Vagina (tissue), 2 donors: ENCODE measurements at regions not wholly inside any gene's neighbourhood (a gene's known extent, or its start where the extent isn't known, plus 50 kb on each side); places are given as distances from the start of the nearest gene placed in this dataset.
A peak's percentile ranks its signal among the peaks of the same experiment; 100 is the strongest.

ENCODE experiments used
- DNase-seq, 2 donors: peaks; one replicate each; pipeline ENCODE4 v3.0.0-alpha.2; 2017; ENCODE audit errors: extremely low spot score in 2 of 2
- H3K27ac ChIP-seq: fragments of 200-600 bp; sonication (generic); one replicate; pipeline ENCODE4 v1.5.1; 2019
- H3K27me3 ChIP-seq: fragments of 200-600 bp; sonication (generic); one replicate; pipeline ENCODE4 v1.5.1; 2019
- H3K36me3 ChIP-seq, 2 donors: fragments of 200-600 bp; sonication (generic); one replicate each; pipeline ENCODE4 v1.5.1; 2017 to 2019
- H3K4me1 ChIP-seq: fragments of 200-600 bp; sonication (generic); one replicate; pipeline ENCODE4 v1.5.1; 2019
- H3K4me3 ChIP-seq, 2 donors: fragments of 200-600 bp; sonication (generic); 1 replicate in 1 of 2; 2 replicates in 1 of 2; pipeline ENCODE4 v1.5.1; 2016 to 2019
- H3K9me3 ChIP-seq: fragments of 200-600 bp; sonication (generic); one replicate; pipeline ENCODE4 v1.5.1; 2019
- POLR2A ChIP-seq, 2 donors: fragments of 450-650 bp; IDR thresholded peaks; one replicate each; pipeline ENCODE4 v1.6.1; 2017; ENCODE audit warnings: antibody characterized with exemption in 2 of 2, mild to moderate bottlenecking in 2 of 2, moderate library complexity in 2 of 2
- POLR2AphosphoS5 ChIP-seq, 2 donors: sonication (generic); formaldehyde crosslinking; IDR thresholded peaks; one replicate each; pipeline ENCODE4 v1.9.0; 2017; ENCODE audit warnings: antibody characterized with exemption in 2 of 2, mild to moderate bottlenecking in 2 of 2, low read depth in 1 of 2; ENCODE audit not compliant: insufficient read depth in 1 of 2
- intact Hi-C: fragments of 100-400 bp; cut with DNase I; formaldehyde crosslinking; loops from one replicate; pipeline ENCODE4 v1.15.1; 2023
- TF ChIP-seq, protein P1 (sequence below), 3 experiments: fragments of 450-650 bp in 2 of 3; fragments of 200-600 bp in 1 of 3; sonication (generic) in 1 of 3; IDR thresholded peaks; one replicate each; pipeline ENCODE4 v1.5.1; 2017 to 2019; ENCODE audit warnings: antibody characterized with exemption in 3 of 3, mild to moderate bottlenecking in 2 of 3, moderate library complexity in 2 of 3

DNA sequence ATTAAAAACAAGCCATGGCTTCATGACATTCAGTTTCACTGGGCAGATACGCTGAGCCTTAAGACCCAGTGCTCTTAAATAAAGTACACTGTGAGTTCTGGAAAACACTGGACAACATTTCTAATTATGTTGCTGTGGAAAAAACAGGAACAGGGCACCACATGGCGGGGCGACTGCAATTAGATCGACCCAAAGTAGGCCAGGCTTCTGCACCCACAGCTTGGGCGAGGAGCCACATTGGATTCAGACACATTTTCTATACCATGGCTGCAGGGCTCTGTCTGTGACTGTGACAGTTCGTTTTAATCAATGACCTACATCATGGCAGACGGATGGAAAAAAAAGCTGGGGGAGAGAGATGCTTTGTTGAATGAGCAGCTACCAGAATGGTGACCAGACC, 227.2 kb upstream of the HS6ST1 start:
- no peak overlapping the region for H3K4me3 ChIP-seq
- H3K27ac ChIP-seq, result no peak overlapping the region
- H3K36me3 ChIP-seq, result no peaks in the 10 kb centered on the region
- no peak for DNase-seq
- TF ChIP-seq POLR2AphosphoS5 (IDR thresholded peaks at IDR 0.05; ENCODE audit: insufficient read depth in 1 of 2, low read depth in 1 of 2) (no peak), POLR2A (IDR thresholded peaks at IDR 0.05) (no peak)
- TF ChIP-seq, protein P1, sequence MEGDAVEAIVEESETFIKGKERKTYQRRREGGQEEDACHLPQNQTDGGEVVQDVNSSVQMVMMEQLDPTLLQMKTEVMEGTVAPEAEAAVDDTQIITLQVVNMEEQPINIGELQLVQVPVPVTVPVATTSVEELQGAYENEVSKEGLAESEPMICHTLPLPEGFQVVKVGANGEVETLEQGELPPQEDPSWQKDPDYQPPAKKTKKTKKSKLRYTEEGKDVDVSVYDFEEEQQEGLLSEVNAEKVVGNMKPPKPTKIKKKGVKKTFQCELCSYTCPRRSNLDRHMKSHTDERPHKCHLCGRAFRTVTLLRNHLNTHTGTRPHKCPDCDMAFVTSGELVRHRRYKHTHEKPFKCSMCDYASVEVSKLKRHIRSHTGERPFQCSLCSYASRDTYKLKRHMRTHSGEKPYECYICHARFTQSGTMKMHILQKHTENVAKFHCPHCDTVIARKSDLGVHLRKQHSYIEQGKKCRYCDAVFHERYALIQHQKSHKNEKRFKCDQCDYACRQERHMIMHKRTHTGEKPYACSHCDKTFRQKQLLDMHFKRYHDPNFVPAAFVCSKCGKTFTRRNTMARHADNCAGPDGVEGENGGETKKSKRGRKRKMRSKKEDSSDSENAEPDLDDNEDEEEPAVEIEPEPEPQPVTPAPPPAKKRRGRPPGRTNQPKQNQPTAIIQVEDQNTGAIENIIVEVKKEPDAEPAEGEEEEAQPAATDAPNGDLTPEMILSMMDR (IDR thresholded peaks at IDR 0.05), result no peak
- no peaks in the 10 kb centered on the region for H3K27me3 ChIP-seq
- intact Hi-C loops, result no loop called here
- H3K4me1 ChIP-seq, result no peaks in the 10 kb centered on the region
- H3K9me3 ChIP-seq, result no peaks in the 10 kb centered on the region

DNA sequence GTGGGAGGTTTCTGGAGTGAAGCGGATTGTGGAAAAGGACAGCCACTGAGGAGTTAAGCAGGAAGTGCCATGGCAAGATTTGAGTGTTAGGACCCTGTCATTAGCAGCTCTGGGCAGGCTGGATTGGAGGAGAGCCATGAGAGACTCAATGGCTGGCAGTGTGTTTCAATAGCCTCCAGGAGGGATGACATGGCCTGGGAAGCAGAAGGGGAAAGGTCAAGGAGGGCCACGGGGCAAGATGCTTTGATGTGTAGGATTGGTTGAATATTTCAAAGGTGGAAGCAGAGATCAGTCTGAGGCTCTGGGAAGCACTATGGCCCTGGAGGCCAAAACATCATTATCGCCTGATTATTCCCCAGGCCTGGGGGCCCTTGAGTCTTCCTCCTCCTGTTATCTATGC, 229.0 kb upstream of the HS6ST1 start:
- no peak overlapping the region for H3K27ac ChIP-seq
- TF ChIP-seq POLR2AphosphoS5 (IDR thresholded peaks at IDR 0.05; ENCODE audit: insufficient read depth in 1 of 2, low read depth in 1 of 2), result no peak
- TF ChIP-seq POLR2A (IDR thresholded peaks at IDR 0.05), result no peak
- TF ChIP-seq, protein P1 (IDR thresholded peaks at IDR 0.05), result no peak
- peak in 1 of 2 donors; percentile 79 for DNase-seq
- no peaks in the 10 kb centered on the region for H3K36me3 ChIP-seq
- H3K9me3 ChIP-seq, result no peaks in the 10 kb centered on the region
- H3K27me3 ChIP-seq, result no peaks in the 10 kb centered on the region
- H3K4me1 ChIP-seq, result no peaks in the 10 kb centered on the region
- intact Hi-C loops, result no loop called here
- H3K4me3 ChIP-seq, result no peak overlapping the region

DNA sequence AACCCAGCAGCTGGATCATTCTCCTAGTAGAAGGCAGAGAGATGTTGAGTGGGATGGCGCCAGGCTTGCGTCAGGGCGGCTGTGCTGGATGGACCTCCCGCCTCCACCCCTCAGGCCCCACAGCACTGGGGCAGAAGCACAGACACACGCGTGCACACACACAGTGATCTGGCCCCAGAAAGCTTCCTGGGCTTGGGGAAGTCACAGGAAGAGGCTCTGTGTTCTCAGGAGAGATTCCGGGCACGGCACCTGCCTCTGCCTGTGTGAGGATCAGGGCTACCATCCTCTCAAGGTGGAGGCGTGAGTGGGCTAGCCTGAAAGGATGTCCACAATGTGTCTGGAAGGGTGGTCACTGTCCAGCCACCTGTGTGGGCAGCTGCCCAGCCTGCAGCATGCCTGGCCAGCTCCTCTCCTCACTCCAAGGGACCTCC, 229.8 kb upstream of the HS6ST1 start:
- intact Hi-C loops, result no loop called here
- no peak overlapping the region for H3K4me3 ChIP-seq
- DNase-seq, result peak in 1 of 2 donors; percentile 79
- H3K27me3 ChIP-seq, result no peaks in the 10 kb centered on the region
- H3K36me3 ChIP-seq, result no peaks in the 10 kb centered on the region
- no peaks in the 10 kb centered on the region for H3K4me1 ChIP-seq
- TF ChIP-seq POLR2A (IDR thresholded peaks at IDR 0.05) (no peak), POLR2AphosphoS5 (IDR thresholded peaks at IDR 0.05; ENCODE audit: insufficient read depth in 1 of 2, low read depth in 1 of 2) (no peak)
- TF ChIP-seq, protein P1 (IDR thresholded peaks at IDR 0.05), result no peak
- no peaks in the 10 kb centered on the region for H3K9me3 ChIP-seq
- no peak overlapping the region for H3K27ac ChIP-seq

DNA sequence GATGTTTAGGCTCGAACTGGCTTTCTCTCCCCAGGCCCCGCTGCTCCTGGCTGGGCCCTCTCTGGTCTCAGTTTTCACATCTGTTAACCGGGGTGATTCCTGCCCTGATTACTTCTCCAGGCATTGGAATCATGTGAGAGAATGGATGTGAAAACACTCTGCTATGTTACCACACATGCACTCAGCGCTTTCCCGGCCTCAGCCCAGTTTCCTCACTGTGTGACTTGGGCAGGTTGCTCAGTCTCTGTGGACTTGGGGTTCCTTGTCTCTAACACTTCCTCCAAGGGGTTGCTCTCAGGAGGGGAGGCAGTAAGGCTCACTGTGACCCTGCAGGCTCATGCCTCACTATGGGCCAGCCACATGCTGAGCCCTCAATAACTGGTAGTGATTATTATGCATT, 230.4 kb upstream of the HS6ST1 start:
- peak in 1 of 2 donors; percentile 49 for DNase-seq
- H3K4me3 ChIP-seq, result no peak overlapping the region

DNA sequence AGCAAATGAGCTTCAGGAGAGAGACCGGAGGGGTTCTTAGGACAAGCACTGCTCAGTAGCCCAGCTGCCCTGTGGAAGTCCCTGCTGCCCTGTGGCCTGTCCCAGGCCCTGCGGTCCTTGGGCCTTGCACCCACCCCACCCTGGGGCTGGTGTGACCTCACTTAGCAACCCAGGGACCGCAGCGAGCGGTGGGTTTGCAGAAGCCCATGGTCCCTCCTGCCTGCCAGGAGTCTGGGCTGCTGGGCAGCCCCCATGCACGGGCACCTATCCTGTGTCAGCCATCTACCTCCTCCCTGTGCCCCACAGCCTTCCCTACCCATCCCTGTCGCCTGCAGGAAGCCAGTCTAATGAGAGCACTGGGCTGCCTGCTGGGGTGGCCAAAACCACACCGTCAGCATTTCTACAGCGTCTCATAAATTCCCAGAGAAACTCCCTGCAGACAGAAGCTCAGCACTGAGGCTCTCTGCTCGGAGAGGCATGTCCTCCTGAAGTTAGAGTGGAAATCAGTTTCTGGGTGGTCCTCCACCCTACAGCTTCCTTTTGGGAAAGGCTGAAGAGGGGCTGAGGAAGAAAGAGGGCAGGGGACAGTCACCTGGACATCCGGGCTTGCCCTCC, 231.1 kb upstream of the HS6ST1 start:
- no peak for TF ChIP-seq POLR2AphosphoS5 (IDR thresholded peaks at IDR 0.05; ENCODE audit: insufficient read depth in 1 of 2, low read depth in 1 of 2)
- no peak for TF ChIP-seq POLR2A (IDR thresholded peaks at IDR 0.05)
- TF ChIP-seq, protein P1 (IDR thresholded peaks at IDR 0.05), result no peak
- no peak overlapping the region for H3K4me3 ChIP-seq
- intact Hi-C loops, result no loop called here
- H3K9me3 ChIP-seq, result no peaks in the 10 kb centered on the region
- no peaks in the 10 kb centered on the region for H3K27me3 ChIP-seq
- no peaks in the 10 kb centered on the region for H3K4me1 ChIP-seq
- peak; percentile 72 for DNase-seq
- H3K36me3 ChIP-seq, result no peaks in the 10 kb centered on the region
- no peak overlapping the region for H3K27ac ChIP-seq

More for the DNA sequence above, 230.4 kb upstream of the HS6ST1 start:
- Histone ChIP-seq H3K27me3 (no peaks in the 10 kb centered on the region), H3K4me1 (no peaks in the 10 kb centered on the region), H3K9me3 (no peaks in the 10 kb centered on the region), H3K27ac (no peak overlapping the region), H3K36me3 (no peaks in the 10 kb centered on the region)
- intact Hi-C loops, result no loop called here
- TF ChIP-seq POLR2A (IDR thresholded peaks at IDR 0.05), result no peak
- TF ChIP-seq POLR2AphosphoS5 (IDR thresholded peaks at IDR 0.05; ENCODE audit: insufficient read depth in 1 of 2, low read depth in 1 of 2), result no peak
- TF ChIP-seq, protein P1 (IDR thresholded peaks at IDR 0.05), result no peak
